Heart left ventricle (tissue), 16 donors: ENCODE measurements at regions not wholly inside any gene's neighbourhood (a gene's known extent, or its start where the extent isn't known, plus 50 kb on each side); places are given as distances from the start of the nearest gene placed in this dataset.

Source experiments
- ATAC-seq, 4 donors: fragments of 200-7000 bp; cut with Tn5 transposase; one replicate each; pipeline ENCODE4 v1.9.1; 2020 to 2022; ENCODE audit warnings: moderate library complexity in 4 of 4, mild to moderate bottlenecking in 3 of 4, moderate number of reproducible peaks in 1 of 4
- DNase-seq, 5 donors: peaks; one replicate each; pipeline ENCODE4 v3.0.0-alpha.2; 2020
- H3K27ac ChIP-seq, 12 donors: fragments of 200-600 bp; sonication (generic) in 4 of 12; one replicate each; pipeline versions ENCODE4 v1.5.0 to v1.8.0; 2016 to 2022; ENCODE audit warnings: mild to moderate bottlenecking in 2 of 12
- H3K27me3 ChIP-seq, 9 donors: fragments of 200-600 bp; sonication (generic) in 2 of 9; one replicate each; pipeline versions ENCODE4 v1.5.1 to v1.8.0; 2016 to 2022; ENCODE audit warnings: mild to moderate bottlenecking in 3 of 9
- H3K36me3 ChIP-seq, 9 donors: fragments of 200-600 bp; sonication (generic) in 2 of 9; one replicate each; pipeline versions ENCODE4 v1.5.0 to v1.8.0; 2018 to 2022; ENCODE audit warnings: mild to moderate bottlenecking in 2 of 9
- H3K4me1 ChIP-seq, 12 donors: fragments of 200-600 bp; sonication (generic) in 4 of 12; one replicate each; pipeline versions ENCODE4 v1.5.0 to v1.8.0; 2016 to 2022; ENCODE audit warnings: mild to moderate bottlenecking in 3 of 12
- H3K4me3 ChIP-seq, 12 donors: fragments of 200-600 bp; sonication (generic) in 4 of 12; one replicate each; pipeline versions ENCODE4 v1.5.0 to v1.8.0; 2017 to 2022; ENCODE audit warnings: mild to moderate bottlenecking in 9 of 12, moderate library complexity in 4 of 12
- H3K9me3 ChIP-seq, 12 donors: fragments of 200-600 bp; sonication (generic) in 4 of 12; one replicate each; pipeline versions ENCODE4 v1.5.0 to v1.8.0; 2016 to 2022; ENCODE audit warnings: mild to moderate bottlenecking in 1 of 12
- CTCF ChIP-seq, 12 donors: fragments of 200-600 bp; sonication (generic) in 4 of 12; IDR thresholded peaks; one replicate each; pipeline versions ENCODE4 v1.5.0 to v1.8.0; 2018 to 2022; ENCODE audit warnings: antibody characterized with exemption in 12 of 12, mild to moderate bottlenecking in 5 of 12
- POLR2A ChIP-seq, 2 donors: fragments of 450-650 bp; IDR thresholded peaks; one replicate each; pipeline ENCODE4 v1.6.1; 2017; ENCODE audit warnings: antibody characterized with exemption in 2 of 2, mild to moderate bottlenecking in 2 of 2, moderate library complexity in 2 of 2
- WGBS, 4 donors: extraction: QIAGEN DNeasy Blood & Tissue Kit in 2 of 4; methylation state at CpG; one replicate each; pipeline versions ENCODE4 v1.1.5 to v1.1.7; 2013 to 2018; 5-methylcytosine and 5-hydroxymethylcytosine counted together
- intact Hi-C, 10 donors: fragments of 100-400 bp; cut with DNase I; formaldehyde crosslinking; loops; one replicate each; pipeline versions ENCODE4 v1.11.1 to v1.14.2; 2022
- donor health status: ischemic (EF 13 %, LVEDD 7.1; RV severe dilation, severe dysfunction).
- donor health status: healthy with polysubstance abuse.
- donor health status: DM: no; HTN: yes; CAD: no.
- donor health status: DM: no; HTN: no; CAD: no.
- donor health status: ischemic (EF 25% LVEDD 6.9; RV normal size, moderate dysfunction).
- donor health status: ischemic (EF 25% LVEDD 5.7; RV mildly dilated, moderate dysfunction).
- donor health status: healthy.
- donor health status: DM: yes; HTN: yes; CAD: no.
- donor health status: ischemic (EF 35%, LVEDD 5.7; RV mildly dilated, moderate dysfunction).
- donor health status: nonischemic (EF 11% LVEDD 7.7; RV severe dilation, severe dysfunction).
- donor health status: DM: yes; HTN: yes; CAD: no.
- donor health status: PGD.
- donor health status: ischemic (EF 29% LVEDD 5.4; RV normal size, mild dysfunction).
- donor health status: nonischemic (EF 23%, LVEDD 6.1; RV moderate dilation, normal function).

GRCh38 chr7:51593628-51594027, 277.0 kb upstream of the COBL start:
- no peak for DNase-seq
- Histone ChIP-seq H3K4me3 (no peak overlapping the region), H3K36me3 (no peaks in the 10 kb centered on the region), H3K27me3 (no peaks in the 10 kb centered on the region), H3K9me3 (peaks cover 0 to 22% (median 0%) of the 10 kb centered on the region in 12 donors), H3K4me1 (no peaks in the 10 kb centered on the region), H3K27ac (no peak overlapping the region)
- peak in 3 of 4 donors; percentile 76 to 84 (median 80) for ATAC-seq
- TF ChIP-seq CTCF (IDR thresholded peaks at IDR 0.05), result no peak
- TF ChIP-seq POLR2A (IDR thresholded peaks at IDR 0.05), result no peak
- WGBS, 4 donors, result 18 to 23% (median 22%) methylated on average over 2 of the region's 2 CpGs
- intact Hi-C loops, result no loop called here

GRCh38 chr7:51592842-51593599, 276.4 kb upstream of the COBL start:
- peak in 2 of 4 donors; percentile 30 to 42 for ATAC-seq
- Histone ChIP-seq H3K27ac (no peak overlapping the region), H3K4me3 (no peak overlapping the region), H3K36me3 (no peaks in the 10 kb centered on the region), H3K27me3 (no peaks in the 10 kb centered on the region), H3K9me3 (peaks cover 0 to 19% (median 0%) of the 10 kb centered on the region in 12 donors), H3K4me1 (no peaks in the 10 kb centered on the region)
- no peak for DNase-seq
- WGBS, 4 donors, result 46 to 66% (median 59%) methylated on average over 10 of the region's 10 CpGs
- intact Hi-C loops, result no loop called here
- TF ChIP-seq POLR2A (IDR thresholded peaks at IDR 0.05), result no peak
- TF ChIP-seq CTCF (IDR thresholded peaks at IDR 0.05), result no peak

- intact Hi-C loops, result no loop called here
- TF ChIP-seq CTCF (IDR thresholded peaks at IDR 0.05) (no peak), POLR2A (IDR thresholded peaks at IDR 0.05) (no peak)
- DNase-seq (no peak), ATAC-seq (no peak)
- no peaks in the 10 kb centered on the region for H3K4me1 ChIP-seq
- H3K27me3 ChIP-seq, result no peaks in the 10 kb centered on the region
- no peak overlapping the region for H3K27ac ChIP-seq
- peaks cover 0 to 9% (median 0%) of the 10 kb centered on the region in 12 donors for H3K9me3 ChIP-seq
- no peaks in the 10 kb centered on the region for H3K36me3 ChIP-seq
- WGBS, 4 donors, result 31 to 38% (median 35%) methylated on average over 2 of the region's 2 CpGs
- H3K4me3 ChIP-seq, result no peak overlapping the region
Measured at GRCh38 chr7:51591223-51591622, 274.6 kb upstream of the COBL start.

- DNase-seq, result no peak
- Histone ChIP-seq H3K36me3 (no peaks in the 10 kb centered on the region), H3K27me3 (no peaks in the 10 kb centered on the region), H3K27ac (no peak overlapping the region), H3K4me1 (no peaks in the 10 kb centered on the region), H3K9me3 (peaks cover 0 to 9% (median 0%) of the 10 kb centered on the region in 12 donors), H3K4me3 (no peak overlapping the region)
- TF ChIP-seq CTCF (IDR thresholded peaks at IDR 0.05), result no peak
- no peak for TF ChIP-seq POLR2A (IDR thresholded peaks at IDR 0.05)
- intact Hi-C loops, result no loop called here
- 11 to 16% (median 13%) methylated on average over 5 of the region's 5 CpGs for WGBS, 4 donors
- no peak for ATAC-seq
Measured at GRCh38 chr7:51590746-51591145, 274.1 kb upstream of the COBL start.
